GM21529 (cell line): ENCODE measurements at regions not wholly inside any gene's neighbourhood (a gene's known extent, or its start where the extent isn't known, plus 50 kb on each side); places are given as distances from the start of the nearest gene placed in this dataset.

ENCODE experiments used
- ATAC-seq: cut with Tn5 transposase; IDR thresholded peaks from one replicate; pipeline ENCODE4 v1.9.1; 2021; ENCODE audit not compliant: unreplicated experiment

- ATAC-seq, result no peak
These were observed 317.4 kb downstream of the C11orf87 start for GRCh38 chr11:109739379-109739778.

- ATAC-seq, result no peak
These were observed 324.1 kb downstream of the C11orf87 start for GRCh38 chr11:109745996-109746625.

- ATAC-seq, result peak; percentile 67
These were observed 325.8 kb downstream of the C11orf87 start for GRCh38 chr11:109747839-109748238.

GRCh38 chr11:109749476-109749875 lies 327.5 kb downstream of the C11orf87 start:
- ATAC-seq, result no peak

GRCh38 chr11:109750964-109751363 lies 329.0 kb downstream of the C11orf87 start:
- no peak for ATAC-seq

- no peak for ATAC-seq
These were observed 330.3 kb downstream of the C11orf87 start for GRCh38 chr11:109752212-109752825.

GRCh38 chr11:109756521-109756920 lies 334.5 kb downstream of the C11orf87 start:
- no peak for ATAC-seq

GRCh38 chr11:109756951-109757350 lies 335.0 kb downstream of the C11orf87 start:
- no peak for ATAC-seq

- ATAC-seq, result no peak
These were observed 330.6 kb upstream of the ZC3H12C start for GRCh38 chr11:109762546-109762945.

GRCh38 chr11:109765709-109766311 lies 327.4 kb upstream of the ZC3H12C start:
- ATAC-seq, result no peak

GRCh38 chr11:109769858-109770257 lies 323.3 kb upstream of the ZC3H12C start:
- ATAC-seq, result no peak

- no peak for ATAC-seq
These were observed 322.9 kb upstream of the ZC3H12C start for GRCh38 chr11:109770323-109770722.

- no peak for ATAC-seq
These were observed 320.3 kb upstream of the ZC3H12C start for GRCh38 chr11:109772892-109773291.

GRCh38 chr11:109775686-109776085 lies 317.5 kb upstream of the ZC3H12C start:
- ATAC-seq, result no peak

GRCh38 chr11:109783014-109783413 lies 310.2 kb upstream of the ZC3H12C start:
- ATAC-seq, result no peak

- peak; percentile 97 for ATAC-seq
These were observed 309.4 kb upstream of the ZC3H12C start for GRCh38 chr11:109783840-109784239.

GRCh38 chr11:109784536-109784935 lies 308.7 kb upstream of the ZC3H12C start:
- ATAC-seq, result peak; percentile 17

- no peak for ATAC-seq
These were observed 308.0 kb upstream of the ZC3H12C start for GRCh38 chr11:109785198-109785597.

- ATAC-seq, result no peak
These were observed 307.5 kb upstream of the ZC3H12C start for GRCh38 chr11:109785714-109786113.

GRCh38 chr11:109788948-109789490 lies 304.2 kb upstream of the ZC3H12C start:
- no peak for ATAC-seq

GRCh38 chr11:109789901-109790300 lies 303.3 kb upstream of the ZC3H12C start:
- no peak for ATAC-seq

GRCh38 chr11:109791337-109791736 lies 301.9 kb upstream of the ZC3H12C start:
- no peak for ATAC-seq
